ENCODE measurements at regions not wholly inside any gene's neighbourhood (a gene's known extent, or its start where the extent isn't known, plus 50 kb on each side); places are given as distances from the start of the nearest gene placed in this dataset.
"Not testable (repeated sequence)": the region's sequence is repeated elsewhere in the genome, so short reads cannot be mapped to it uniquely, and the experiment has no call there.

GRCh38 chr6:159594750-159595117 lies 98.3 kb downstream of the SOD2 start:
- peak in 1 of 2 donors; percentile 48 for DNase-seq (ENCODE audit: low read depth in 2 of 2)

- DNase-seq (ENCODE audit: low read depth in 2 of 2) = no peak
These were observed 98.8 kb downstream of the SOD2 start for GRCh38 chr6:159594106-159594749.

- no peak for DNase-seq (ENCODE audit: low read depth in 2 of 2)
These were observed 102.2 kb downstream of the SOD2 start for GRCh38 chr6:159590835-159591234.

GRCh38 chr6:159586684-159587083 lies 106.4 kb downstream of the SOD2 start:
- no peak for DNase-seq (ENCODE audit: low read depth in 2 of 2)

- DNase-seq (ENCODE audit: low read depth in 2 of 2) = no peak
These were observed 110.3 kb downstream of the SOD2 start for GRCh38 chr6:159582736-159583135.

GRCh38 chr6:159578629-159579028 lies 114.4 kb downstream of the SOD2 start:
- no peak for DNase-seq (ENCODE audit: low read depth in 2 of 2)

- no peak for DNase-seq (ENCODE audit: low read depth in 2 of 2)
These were observed 115.5 kb downstream of the SOD2 start for GRCh38 chr6:159577564-159577963.

- no peak for DNase-seq (ENCODE audit: low read depth in 2 of 2)
These were observed 120.5 kb downstream of the SOD2 start for GRCh38 chr6:159572439-159573110.

GRCh38 chr6:159565181-159565710 lies 127.8 kb downstream of the SOD2 start:
- no peak for DNase-seq (ENCODE audit: low read depth in 2 of 2)

GRCh38 chr6:159564456-159564855 lies 128.6 kb downstream of the SOD2 start:
- no peak for DNase-seq (ENCODE audit: low read depth in 2 of 2)

- no peak for DNase-seq (ENCODE audit: low read depth in 2 of 2)
These were observed 136.0 kb downstream of the SOD2 start for GRCh38 chr6:159557031-159557430.

GRCh38 chr6:159555082-159555875 lies 137.8 kb downstream of the SOD2 start:
- DNase-seq (ENCODE audit: low read depth in 2 of 2) = no peak

- no peak for DNase-seq (ENCODE audit: low read depth in 2 of 2)
These were observed 151.7 kb downstream of the SOD2 start for GRCh38 chr6:159541296-159541695.

GRCh38 chr6:159540883-159541282 lies 152.2 kb downstream of the SOD2 start:
- DNase-seq (ENCODE audit: low read depth in 2 of 2) = no peak

- no peak for DNase-seq (ENCODE audit: low read depth in 2 of 2)
These were observed 152.9 kb downstream of the SOD2 start for GRCh38 chr6:159540152-159540551.

GRCh38 chr6:159538031-159538430 lies 155.0 kb downstream of the SOD2 start:
- not testable (repeated sequence) for DNase-seq (ENCODE audit: low read depth in 2 of 2)

GRCh38 chr6:159535656-159536350 lies 157.2 kb downstream of the SOD2 start:
- DNase-seq (ENCODE audit: low read depth in 2 of 2) = no peak

- DNase-seq (ENCODE audit: low read depth in 2 of 2) = no peak
These were observed 159.5 kb downstream of the SOD2 start for GRCh38 chr6:159533568-159533967.

- no peak for DNase-seq (ENCODE audit: low read depth in 2 of 2)
These were observed 160.0 kb downstream of the SOD2 start for GRCh38 chr6:159533016-159533415.

- DNase-seq (ENCODE audit: low read depth in 2 of 2) = no peak
These were observed 160.9 kb downstream of the SOD2 start for GRCh38 chr6:159532155-159532554.

- no peak for DNase-seq (ENCODE audit: low read depth in 2 of 2)
These were observed 163.1 kb downstream of the SOD2 start for GRCh38 chr6:159529934-159530333.

- DNase-seq (ENCODE audit: low read depth in 2 of 2) = no peak
These were observed 165.7 kb downstream of the SOD2 start for GRCh38 chr6:159527351-159527750.
